ENCODE measurements at regions not wholly inside any gene's neighbourhood (a gene's known extent, or its start where the extent isn't known, plus 50 kb on each side); places are given as distances from the start of the nearest gene placed in this dataset.

DNA sequence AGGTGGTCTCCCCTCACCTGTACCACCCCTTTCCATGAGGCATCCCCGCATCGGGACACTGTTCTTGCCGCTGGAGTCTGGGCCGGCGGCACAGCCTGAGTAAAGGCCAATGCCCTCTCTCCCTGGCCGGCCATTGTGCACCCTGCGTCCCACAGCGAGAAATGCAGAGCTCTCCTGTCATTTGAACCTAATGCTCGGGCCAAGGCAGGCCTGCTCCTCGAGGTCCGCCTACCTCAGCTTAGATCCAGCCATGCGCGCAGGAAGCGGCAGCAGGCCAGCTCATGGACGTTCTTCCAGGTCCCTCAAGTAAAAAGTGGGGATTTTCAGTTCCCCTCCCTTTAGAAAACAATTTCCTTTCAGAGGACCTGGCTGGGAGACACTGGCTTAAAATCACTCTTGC, 135.0 kb downstream of the HSD17B3 start:
- TF ChIP-seq, protein P1, sequence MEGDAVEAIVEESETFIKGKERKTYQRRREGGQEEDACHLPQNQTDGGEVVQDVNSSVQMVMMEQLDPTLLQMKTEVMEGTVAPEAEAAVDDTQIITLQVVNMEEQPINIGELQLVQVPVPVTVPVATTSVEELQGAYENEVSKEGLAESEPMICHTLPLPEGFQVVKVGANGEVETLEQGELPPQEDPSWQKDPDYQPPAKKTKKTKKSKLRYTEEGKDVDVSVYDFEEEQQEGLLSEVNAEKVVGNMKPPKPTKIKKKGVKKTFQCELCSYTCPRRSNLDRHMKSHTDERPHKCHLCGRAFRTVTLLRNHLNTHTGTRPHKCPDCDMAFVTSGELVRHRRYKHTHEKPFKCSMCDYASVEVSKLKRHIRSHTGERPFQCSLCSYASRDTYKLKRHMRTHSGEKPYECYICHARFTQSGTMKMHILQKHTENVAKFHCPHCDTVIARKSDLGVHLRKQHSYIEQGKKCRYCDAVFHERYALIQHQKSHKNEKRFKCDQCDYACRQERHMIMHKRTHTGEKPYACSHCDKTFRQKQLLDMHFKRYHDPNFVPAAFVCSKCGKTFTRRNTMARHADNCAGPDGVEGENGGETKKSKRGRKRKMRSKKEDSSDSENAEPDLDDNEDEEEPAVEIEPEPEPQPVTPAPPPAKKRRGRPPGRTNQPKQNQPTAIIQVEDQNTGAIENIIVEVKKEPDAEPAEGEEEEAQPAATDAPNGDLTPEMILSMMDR (IDR thresholded peaks at IDR 0.05 in 8 of 11, conservative IDR thresholded peaks at IDR 0.05 in 3 of 11): no peak
- no peak for TF ChIP-seq POLR2AphosphoS5 (IDR thresholded peaks at IDR 0.05)

Measured in spleen (tissue), 7 donors.